NB4 (cell line): ENCODE measurements at regions not wholly inside any gene's neighbourhood (a gene's known extent, or its start where the extent isn't known, plus 50 kb on each side); places are given as distances from the start of the nearest gene placed in this dataset.

Experiments used
- CTCF ChIP-seq: IDR thresholded peaks from one replicate; pipeline ENCODE4 v1.5.1; 2012; ENCODE audit warnings: low read depth, low read length
- MAX ChIP-seq: IDR thresholded peaks from 2 replicates; pipeline ENCODE4 v1.6.1; 2011; ENCODE audit warnings: low read depth, low read length
- POLR2A ChIP-seq: IDR thresholded peaks from 2 replicates; pipeline ENCODE4 v1.6.1; 2011; ENCODE audit warnings: mild to moderate bottlenecking; ENCODE audit not compliant: insufficient read length; ENCODE audit errors: extremely low read depth

- TF ChIP-seq POLR2A (no peak), CTCF (no peak), MAX (no peak)
These were observed 1073.7 kb downstream of the PDHA2 start for GRCh38 chr4:96913441-96914080.
